Osteocyte (in vitro differentiated cells): ENCODE measurements at regions not wholly inside any gene's neighbourhood (a gene's known extent, or its start where the extent isn't known, plus 50 kb on each side); places are given as distances from the start of the nearest gene placed in this dataset.
"Not testable (repeated sequence)": the region's sequence is repeated elsewhere in the genome, so short reads cannot be mapped to it uniquely, and the experiment has no call there.

Experiments used
- DNase-seq: peaks from one replicate; pipeline ENCODE4 v3.0.0; 2021; ENCODE audit warnings: mixed read lengths; ENCODE audit not compliant: unreplicated experiment; ENCODE audit errors: extremely low spot score
- H3K27ac Mint-ChIP-seq: one replicate; pipeline ENCODE4 v1.8.0; 2021; ENCODE audit warnings: mild to moderate bottlenecking, mixed read lengths; ENCODE audit not compliant: unreplicated experiment
- H3K27me3 Mint-ChIP-seq: one replicate; pipeline ENCODE4 v1.8.0; 2021; ENCODE audit warnings: mixed read lengths; ENCODE audit not compliant: unreplicated experiment
- H3K36me3 Mint-ChIP-seq: one replicate; pipeline ENCODE4 v1.8.0; 2021; ENCODE audit warnings: mixed read lengths; ENCODE audit not compliant: unreplicated experiment
- H3K4me1 Mint-ChIP-seq: one replicate; pipeline ENCODE4 v1.8.0; 2021; ENCODE audit warnings: mixed read lengths; ENCODE audit not compliant: unreplicated experiment
- H3K4me3 Mint-ChIP-seq: one replicate; pipeline ENCODE4 v1.8.0; 2021; ENCODE audit warnings: mild to moderate bottlenecking, moderate library complexity, mixed read lengths; ENCODE audit not compliant: unreplicated experiment
- H3K9me3 Mint-ChIP-seq: one replicate; pipeline ENCODE4 v1.8.0; 2021; ENCODE audit warnings: mixed read lengths; ENCODE audit not compliant: unreplicated experiment
- TF ChIP-seq, protein P1 (sequence below): fragments of 200-600 bp; sonication (generic); IDR thresholded peaks from 2 replicates; pipeline ENCODE4 v1.5.0; 2021; ENCODE audit warnings: antibody characterized with exemption, mild to moderate bottlenecking, moderate library complexity

- TF ChIP-seq, protein P1, sequence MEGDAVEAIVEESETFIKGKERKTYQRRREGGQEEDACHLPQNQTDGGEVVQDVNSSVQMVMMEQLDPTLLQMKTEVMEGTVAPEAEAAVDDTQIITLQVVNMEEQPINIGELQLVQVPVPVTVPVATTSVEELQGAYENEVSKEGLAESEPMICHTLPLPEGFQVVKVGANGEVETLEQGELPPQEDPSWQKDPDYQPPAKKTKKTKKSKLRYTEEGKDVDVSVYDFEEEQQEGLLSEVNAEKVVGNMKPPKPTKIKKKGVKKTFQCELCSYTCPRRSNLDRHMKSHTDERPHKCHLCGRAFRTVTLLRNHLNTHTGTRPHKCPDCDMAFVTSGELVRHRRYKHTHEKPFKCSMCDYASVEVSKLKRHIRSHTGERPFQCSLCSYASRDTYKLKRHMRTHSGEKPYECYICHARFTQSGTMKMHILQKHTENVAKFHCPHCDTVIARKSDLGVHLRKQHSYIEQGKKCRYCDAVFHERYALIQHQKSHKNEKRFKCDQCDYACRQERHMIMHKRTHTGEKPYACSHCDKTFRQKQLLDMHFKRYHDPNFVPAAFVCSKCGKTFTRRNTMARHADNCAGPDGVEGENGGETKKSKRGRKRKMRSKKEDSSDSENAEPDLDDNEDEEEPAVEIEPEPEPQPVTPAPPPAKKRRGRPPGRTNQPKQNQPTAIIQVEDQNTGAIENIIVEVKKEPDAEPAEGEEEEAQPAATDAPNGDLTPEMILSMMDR, result no peak
- H3K27ac Mint-ChIP-seq, result no peak overlapping the region
- no peaks in the 10 kb centered on the region for H3K4me1 Mint-ChIP-seq
- no peak for DNase-seq
- H3K4me3 Mint-ChIP-seq, result no peak overlapping the region
- peaks cover 25% of the 10 kb centered on the region for H3K27me3 Mint-ChIP-seq
- H3K36me3 Mint-ChIP-seq, result no peaks in the 10 kb centered on the region
- peaks cover 6% of the 10 kb centered on the region for H3K9me3 Mint-ChIP-seq
These were observed 97.1 kb upstream of the FAM98A start for GRCh38 chr2:33696234-33696633.

DNA sequence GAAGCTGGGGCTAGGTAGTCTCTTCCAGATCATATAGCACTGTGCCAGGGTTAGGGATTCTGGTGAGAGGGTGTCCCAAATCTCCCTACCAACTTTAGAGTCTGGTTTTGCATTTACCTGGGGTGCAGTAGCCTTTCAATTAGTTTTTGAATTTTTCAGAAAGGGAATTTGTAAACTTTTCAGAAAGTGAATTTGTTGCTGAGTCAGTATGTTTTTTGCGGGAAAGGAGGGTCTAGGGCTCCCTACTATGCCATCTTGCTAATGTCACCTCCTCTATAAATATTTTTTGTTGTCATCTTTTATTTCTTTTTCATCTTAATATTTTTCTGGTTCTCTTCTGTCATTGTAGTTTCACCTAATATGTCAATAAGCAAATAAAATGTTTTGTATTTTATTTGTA is 95.8 kb upstream of the FAM98A start:
- Mint-ChIP-seq H3K27ac (no peak overlapping the region), H3K4me1 (no peaks in the 10 kb centered on the region), H3K27me3 (peaks cover 25% of the 10 kb centered on the region), H3K4me3 (no peak overlapping the region), H3K9me3 (peaks cover 16% of the 10 kb centered on the region), H3K36me3 (no peaks in the 10 kb centered on the region)
- DNase-seq, result no peak
- TF ChIP-seq, protein P1, result no peak

- H3K36me3 Mint-ChIP-seq, DNase-seq, H3K4me1 Mint-ChIP-seq, H3K27me3 Mint-ChIP-seq, H3K4me3 Mint-ChIP-seq, H3K27ac Mint-ChIP-seq: not testable (repeated sequence)
- H3K9me3 Mint-ChIP-seq, result peaks cover 38% of the 10 kb centered on the region
These were observed 91.6 kb upstream of the FAM98A start for GRCh38 chr2:33690686-33691085.

- Mint-ChIP-seq H3K4me3 (no peak overlapping the region), H3K27me3 (peaks cover 31% of the 10 kb centered on the region), H3K36me3 (no peaks in the 10 kb centered on the region), H3K9me3 (peaks cover 11% of the 10 kb centered on the region), H3K4me1 (no peaks in the 10 kb centered on the region), H3K27ac (no peak overlapping the region)
- no peak for DNase-seq
- TF ChIP-seq, protein P1, result peak; percentile 49
These were observed 82.3 kb upstream of the FAM98A start for GRCh38 chr2:33681364-33681757.

DNA sequence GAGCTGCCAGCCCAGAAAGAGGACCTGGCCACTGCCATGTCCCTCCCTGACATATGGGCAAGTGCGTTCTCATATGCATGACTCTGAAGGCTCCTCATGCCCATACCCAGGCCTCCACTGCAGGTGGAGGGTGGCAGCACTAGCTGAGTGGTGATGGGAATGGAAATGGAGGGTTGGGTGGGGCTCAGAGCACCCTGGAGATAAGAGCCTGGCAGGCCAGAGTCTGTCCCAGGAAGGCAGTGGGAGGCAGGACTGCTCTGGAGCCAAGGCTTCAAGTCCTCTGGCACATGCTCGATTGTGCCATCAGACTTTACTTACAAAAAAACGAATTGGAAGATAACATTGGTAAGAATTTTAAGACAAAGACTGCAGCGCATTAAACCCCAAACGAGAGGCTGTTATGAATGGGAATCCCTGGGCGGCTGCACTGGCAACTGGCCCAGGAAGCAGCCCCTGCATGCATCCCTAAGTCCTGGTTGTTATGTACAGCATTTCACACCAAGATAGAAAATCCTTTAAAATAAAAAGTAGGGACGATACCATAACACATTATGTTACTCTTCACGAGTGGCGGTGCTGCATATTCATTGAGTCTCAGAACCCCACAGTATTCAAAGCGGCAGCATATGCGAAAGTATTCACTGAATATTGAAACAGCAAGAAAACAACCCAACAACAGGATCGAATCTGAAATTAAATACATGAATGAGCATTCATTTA is 81.7 kb upstream of the FAM98A start:
- H3K27me3 Mint-ChIP-seq, result peaks cover 31% of the 10 kb centered on the region
- no peaks in the 10 kb centered on the region for H3K4me1 Mint-ChIP-seq
- H3K4me3 Mint-ChIP-seq, result no peak overlapping the region
- H3K36me3 Mint-ChIP-seq, result no peaks in the 10 kb centered on the region
- no peak overlapping the region for H3K27ac Mint-ChIP-seq
- H3K9me3 Mint-ChIP-seq, result peaks cover 7% of the 10 kb centered on the region
- DNase-seq, result no peak
- TF ChIP-seq, protein P1, result no peak
